SHP77 (cell line): ENCODE measurements at regions not wholly inside any gene's neighbourhood (a gene's known extent, or its start where the extent isn't known, plus 50 kb on each side); places are given as distances from the start of the nearest gene placed in this dataset.

Experiments used
- DNase-seq, 2 experiments: peaks; one replicate each; lab custom pipeline; 2025; lab: John Stamatoyannopoulos, UW

- no peak for DNase-seq
Measured at GRCh38 chr1:55575571-55576279, 360.6 kb upstream of the USP24 start.

GRCh38 chr1:55574691-55575225 is 359.6 kb upstream of the USP24 start:
- DNase-seq, result no peak

- no peak for DNase-seq
Measured at GRCh38 chr1:55572878-55573734, 357.9 kb upstream of the USP24 start.

GRCh38 chr1:55571767-55572166 is 356.6 kb upstream of the USP24 start:
- no peak for DNase-seq

- no peak for DNase-seq
Measured at GRCh38 chr1:55569417-55569816, 354.3 kb upstream of the USP24 start.

- DNase-seq, result no peak
Measured at GRCh38 chr1:55568732-55569131, 353.6 kb upstream of the USP24 start.

- DNase-seq, result no peak
Measured at GRCh38 chr1:55560266-55560665, 345.1 kb upstream of the USP24 start.

GRCh38 chr1:55559842-55560241 is 344.7 kb upstream of the USP24 start:
- no peak for DNase-seq

GRCh38 chr1:55559161-55559611 is 344.0 kb upstream of the USP24 start:
- no peak for DNase-seq

GRCh38 chr1:55558515-55558914 is 343.4 kb upstream of the USP24 start:
- no peak for DNase-seq

- DNase-seq, result no peak
Measured at GRCh38 chr1:55555956-55556725, 341.0 kb upstream of the USP24 start.

- no peak for DNase-seq
Measured at GRCh38 chr1:55554611-55555010, 339.4 kb upstream of the USP24 start.

- DNase-seq, result no peak
Measured at GRCh38 chr1:55552636-55553035, 337.5 kb upstream of the USP24 start.

GRCh38 chr1:55547405-55547804 is 332.2 kb upstream of the USP24 start:
- no peak for DNase-seq

- DNase-seq, result no peak
Measured at GRCh38 chr1:55546553-55546952, 331.4 kb upstream of the USP24 start.

GRCh38 chr1:55544826-55545225 is 329.7 kb upstream of the USP24 start:
- DNase-seq, result no peak

GRCh38 chr1:55542901-55543504 is 327.8 kb upstream of the USP24 start:
- DNase-seq, result no peak

- DNase-seq, result no peak
Measured at GRCh38 chr1:55541296-55541695, 326.1 kb upstream of the USP24 start.

GRCh38 chr1:55539652-55540512 is 324.7 kb upstream of the USP24 start:
- DNase-seq, result no peak

- DNase-seq, result no peak
Measured at GRCh38 chr1:55538428-55538827, 323.3 kb upstream of the USP24 start.

GRCh38 chr1:55536545-55536865 is 321.3 kb upstream of the USP24 start:
- DNase-seq, result no peak
